Activated T-helper 17 cell treated with anti-CD3 and anti-CD28 coated beads, Interleukin-2, amount 50 U/mL, for 72 hours (primary cell): ENCODE measurements at regions not wholly inside any gene's neighbourhood (a gene's known extent, or its start where the extent isn't known, plus 50 kb on each side); places are given as distances from the start of the nearest gene placed in this dataset.

Experiments used
- ATAC-seq: fragments of 150-1000 bp; cut with Tn5 transposase; replicated peaks from 2 replicates; pipeline ENCODE4 v1.10.0; 2021; ENCODE audit warnings: mild to moderate bottlenecking, moderate library complexity
- H3K27ac Mint-ChIP-seq: one replicate; pipeline ENCODE4 v1.8.0; 2022; ENCODE audit warnings: mixed read lengths
- H3K27me3 Mint-ChIP-seq: one replicate; pipeline ENCODE4 v1.8.0; 2022; ENCODE audit warnings: mixed read lengths
- H3K36me3 Mint-ChIP-seq: one replicate; pipeline ENCODE4 v1.8.0; 2022; ENCODE audit warnings: low read depth, mild to moderate bottlenecking, mixed read lengths
- H3K4me1 Mint-ChIP-seq: one replicate; pipeline ENCODE4 v1.8.0; 2022; ENCODE audit warnings: mixed read lengths
- H3K4me3 Mint-ChIP-seq: one replicate; pipeline ENCODE4 v1.8.0; 2022; ENCODE audit warnings: mild to moderate bottlenecking, mixed read lengths
- H3K9me3 Mint-ChIP-seq: one replicate; pipeline ENCODE4 v1.8.0; 2022; ENCODE audit warnings: mixed read lengths

DNA sequence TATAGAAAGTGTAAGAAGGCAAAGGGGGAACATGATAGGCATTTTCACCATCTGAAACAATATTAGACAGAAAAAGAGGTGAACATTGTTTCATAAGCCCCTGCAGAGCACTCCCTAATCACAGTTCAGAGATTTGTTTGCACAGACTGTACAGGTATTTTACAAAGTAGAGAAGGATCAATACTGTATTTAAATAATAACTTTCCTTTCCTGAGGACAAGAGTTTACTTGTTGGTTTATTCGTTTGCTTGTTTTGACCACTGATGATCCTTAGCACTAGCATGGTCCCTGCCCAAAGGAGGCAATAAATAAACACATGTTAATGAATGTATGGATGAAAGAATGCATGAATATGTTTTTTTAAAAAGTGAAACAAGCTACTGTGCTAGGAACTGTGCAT lies 690.1 kb upstream of the COBL start:
- no peaks in the 10 kb centered on the region for H3K36me3 Mint-ChIP-seq
- H3K4me1 Mint-ChIP-seq, result no peaks in the 10 kb centered on the region
- H3K4me3 Mint-ChIP-seq, result no peak overlapping the region
- H3K9me3 Mint-ChIP-seq, result peaks cover 38% of the 10 kb centered on the region
- H3K27ac Mint-ChIP-seq, result no peak overlapping the region
- no peaks in the 10 kb centered on the region for H3K27me3 Mint-ChIP-seq
- no peak for ATAC-seq

DNA sequence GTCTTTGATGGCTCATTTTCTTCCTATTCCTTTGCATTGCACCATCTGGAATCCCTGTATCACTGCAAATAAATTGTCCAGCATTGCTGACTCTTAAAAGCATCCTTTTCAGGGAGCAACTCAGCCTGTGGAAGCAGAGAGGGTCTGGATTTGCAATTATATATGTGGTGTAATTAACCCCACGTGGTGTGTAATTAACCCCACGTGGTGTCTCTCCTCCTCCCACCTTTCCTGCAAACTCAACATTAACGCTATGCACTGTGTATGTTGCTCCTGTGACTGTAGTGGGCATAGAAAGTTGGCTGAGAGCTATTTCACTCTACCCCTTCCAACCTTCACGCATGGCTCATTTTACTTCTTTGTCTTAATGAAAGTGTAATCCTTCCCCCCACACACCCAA lies 689.0 kb upstream of the COBL start:
- Mint-ChIP-seq H3K36me3 (no peaks in the 10 kb centered on the region), H3K27ac (no peak overlapping the region), H3K9me3 (peaks cover 33% of the 10 kb centered on the region), H3K4me3 (no peak overlapping the region), H3K4me1 (no peaks in the 10 kb centered on the region), H3K27me3 (no peaks in the 10 kb centered on the region)
- ATAC-seq, result no peak

DNA sequence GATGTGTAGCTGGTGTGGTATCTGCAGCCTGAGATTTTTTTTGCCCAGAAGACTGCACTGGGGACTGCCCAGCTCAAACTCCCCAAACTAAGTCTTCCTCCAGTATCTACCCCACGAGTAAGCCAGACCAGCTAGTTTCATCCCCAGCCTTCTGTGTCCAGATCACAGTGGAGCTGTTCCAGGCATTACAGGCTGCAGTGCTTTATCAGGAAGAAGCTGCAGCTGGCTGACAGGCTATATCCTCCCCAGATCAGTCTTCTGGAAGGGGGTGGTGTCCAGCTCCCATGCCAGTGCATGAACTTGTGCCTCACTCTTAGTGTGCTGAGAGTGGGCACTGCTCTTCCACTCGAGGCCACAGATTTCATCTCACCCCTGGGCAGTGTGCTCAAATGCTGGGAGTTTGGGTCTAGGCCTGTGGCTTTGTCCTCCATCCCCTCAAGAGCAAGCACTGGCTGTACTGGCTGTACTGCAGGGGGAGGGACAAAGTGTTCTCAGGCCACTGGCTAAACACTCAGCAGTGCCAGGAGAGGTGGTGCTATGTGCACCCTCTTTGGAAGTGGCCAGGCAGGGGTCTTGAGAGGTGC lies 679.1 kb upstream of the COBL start:
- Mint-ChIP-seq H3K36me3 (no peaks in the 10 kb centered on the region), H3K27me3 (no peaks in the 10 kb centered on the region), H3K9me3 (peaks cover 20% of the 10 kb centered on the region), H3K4me3 (no peak overlapping the region), H3K27ac (no peak overlapping the region), H3K4me1 (no peaks in the 10 kb centered on the region)
- no peak for ATAC-seq

DNA sequence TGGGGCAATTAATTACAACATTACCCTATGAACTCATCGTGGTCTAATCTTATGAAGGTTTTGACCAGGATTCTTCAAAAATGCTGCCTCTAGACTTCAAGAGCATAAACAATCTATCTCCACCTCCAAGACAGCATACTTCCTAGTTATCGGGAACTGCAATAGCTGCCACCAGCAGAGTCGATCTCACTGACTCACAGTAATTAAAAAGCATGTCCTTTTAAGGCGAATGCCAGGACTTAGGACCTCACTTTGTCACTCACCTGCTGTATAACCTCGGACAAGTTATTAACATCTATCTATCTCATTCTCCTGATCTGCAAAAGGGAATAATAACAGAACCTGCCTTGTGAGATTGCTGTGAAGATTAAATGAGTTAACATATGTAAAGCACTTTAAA lies 666.0 kb upstream of the COBL start:
- Mint-ChIP-seq H3K36me3 (no peaks in the 10 kb centered on the region), H3K27me3 (no peaks in the 10 kb centered on the region), H3K27ac (no peak overlapping the region), H3K4me1 (no peaks in the 10 kb centered on the region), H3K4me3 (no peak overlapping the region), H3K9me3 (peaks cover 20% of the 10 kb centered on the region)
- ATAC-seq, result no peak

GRCh38 chr7:51980812-51981211 lies 664.2 kb upstream of the COBL start:
- no peak for ATAC-seq
- Mint-ChIP-seq H3K36me3 (no peaks in the 10 kb centered on the region), H3K27me3 (no peaks in the 10 kb centered on the region), H3K4me1 (no peaks in the 10 kb centered on the region), H3K9me3 (peaks cover 9% of the 10 kb centered on the region), H3K27ac (no peak overlapping the region), H3K4me3 (no peak overlapping the region)

DNA sequence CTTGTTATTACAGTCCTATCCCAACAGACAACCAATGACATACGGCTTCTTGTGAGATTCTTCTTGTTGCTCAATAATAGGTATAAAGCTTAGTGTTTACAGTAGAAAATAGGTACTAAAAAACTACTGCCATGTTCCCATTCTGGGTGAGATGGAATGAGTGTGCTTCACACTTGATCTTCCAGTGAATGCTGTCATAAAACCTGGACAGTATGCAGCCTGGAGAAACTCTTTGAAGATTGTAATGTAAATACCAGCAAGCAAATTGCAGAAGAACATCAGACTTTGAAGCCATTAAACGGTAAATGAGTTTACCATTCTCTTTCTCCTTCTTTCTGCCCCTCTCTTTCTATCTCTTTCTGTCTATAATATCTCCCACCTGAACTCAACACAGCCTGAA lies 663.7 kb upstream of the COBL start:
- no peak for ATAC-seq

DNA sequence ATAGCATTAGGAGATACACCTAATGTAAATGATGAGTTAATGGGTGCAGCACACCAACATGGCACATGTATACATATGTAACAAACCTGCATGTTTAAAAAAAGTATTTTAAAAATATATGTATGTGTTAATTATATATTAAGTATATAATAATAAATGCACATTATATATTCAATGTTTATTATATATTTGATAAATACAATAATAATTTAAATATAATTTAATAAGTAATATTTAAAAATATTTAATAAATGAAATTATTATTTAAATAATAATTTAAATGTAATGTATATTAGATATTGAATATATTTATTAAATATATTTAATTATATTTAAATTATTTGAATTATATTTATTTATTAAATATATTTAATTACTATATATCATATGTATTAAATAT lies 661.3 kb upstream of the COBL start:
- ATAC-seq, result no peak
- no peaks in the 10 kb centered on the region for H3K4me1 Mint-ChIP-seq

More for the DNA sequence above, 663.7 kb upstream of the COBL start:
- Mint-ChIP-seq H3K27ac (no peak overlapping the region), H3K4me3 (no peak overlapping the region), H3K4me1 (no peaks in the 10 kb centered on the region), H3K9me3 (peaks cover 9% of the 10 kb centered on the region), H3K36me3 (no peaks in the 10 kb centered on the region), H3K27me3 (no peaks in the 10 kb centered on the region)

GRCh38 chr7:51973939-51974338 lies 657.3 kb upstream of the COBL start:
- no peaks in the 10 kb centered on the region for H3K4me1 Mint-ChIP-seq
- H3K9me3 Mint-ChIP-seq, result peaks cover 10% of the 10 kb centered on the region
- H3K36me3 Mint-ChIP-seq, result no peaks in the 10 kb centered on the region
- no peak for ATAC-seq
- no peak overlapping the region for H3K27ac Mint-ChIP-seq
- no peak overlapping the region for H3K4me3 Mint-ChIP-seq
- no peaks in the 10 kb centered on the region for H3K27me3 Mint-ChIP-seq

More for the DNA sequence above, 661.3 kb upstream of the COBL start:
- Mint-ChIP-seq H3K27me3 (no peaks in the 10 kb centered on the region), H3K4me3 (no peak overlapping the region), H3K36me3 (no peaks in the 10 kb centered on the region), H3K9me3 (peaks cover 9% of the 10 kb centered on the region), H3K27ac (no peak overlapping the region)

DNA sequence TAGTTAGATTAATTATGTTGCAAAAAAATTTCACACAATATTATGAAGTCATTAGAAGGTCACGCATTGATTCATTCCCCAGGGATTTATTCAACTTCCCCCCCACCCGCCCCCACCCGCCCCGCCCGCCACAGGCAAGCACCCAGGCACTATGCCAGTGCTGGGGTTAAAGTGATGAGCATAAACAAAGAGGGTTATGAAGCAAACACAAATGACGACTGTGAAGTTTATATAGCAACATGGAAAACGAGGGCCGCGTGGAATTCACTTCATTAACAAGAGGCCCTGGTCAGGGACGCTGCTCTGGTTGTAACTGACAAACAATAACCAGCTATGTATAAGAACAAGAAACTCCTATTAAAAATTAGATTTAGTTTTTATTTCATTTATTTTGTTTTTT lies 656.5 kb upstream of the COBL start:
- Mint-ChIP-seq H3K27me3 (no peaks in the 10 kb centered on the region), H3K4me1 (no peaks in the 10 kb centered on the region), H3K9me3 (peaks cover 5% of the 10 kb centered on the region), H3K4me3 (no peak overlapping the region), H3K36me3 (no peaks in the 10 kb centered on the region), H3K27ac (no peak overlapping the region)
- no peak for ATAC-seq

DNA sequence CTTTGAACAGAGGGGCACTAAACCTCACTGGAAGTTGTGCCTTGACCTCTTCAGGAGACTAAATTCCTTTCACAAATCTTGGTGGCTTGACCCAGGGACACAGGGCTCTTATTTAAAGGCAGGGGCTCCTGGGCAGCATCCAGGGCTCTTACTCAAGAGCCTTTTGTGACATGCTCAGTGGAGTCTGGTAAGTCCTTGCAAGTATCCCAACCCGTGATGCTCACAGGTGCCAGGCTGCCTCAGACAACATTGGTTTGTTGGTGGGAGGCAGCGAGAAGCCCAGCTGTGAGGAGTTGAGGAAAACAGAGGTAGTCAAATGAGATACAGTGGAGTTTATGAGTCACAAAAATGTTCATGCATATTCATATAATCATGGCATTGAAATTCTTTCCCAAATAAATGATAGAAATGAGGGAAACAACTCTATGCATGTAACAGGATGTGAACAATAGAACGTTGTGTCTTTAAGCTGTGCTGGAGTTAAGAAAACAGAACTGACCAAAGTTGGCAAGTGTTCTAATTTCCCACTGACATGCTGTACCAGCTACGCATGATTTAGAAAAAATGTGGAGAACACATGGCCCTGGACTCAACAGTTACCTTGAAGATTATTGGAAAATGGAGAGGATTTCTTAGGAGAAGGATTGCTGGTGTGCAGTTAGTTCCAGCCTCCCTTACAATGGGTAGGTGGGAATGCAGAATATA lies 654.5 kb upstream of the COBL start:
- Mint-ChIP-seq H3K4me1 (no peaks in the 10 kb centered on the region), H3K27me3 (no peaks in the 10 kb centered on the region), H3K27ac (no peak overlapping the region), H3K4me3 (no peak overlapping the region), H3K9me3 (peaks cover 5% of the 10 kb centered on the region), H3K36me3 (no peaks in the 10 kb centered on the region)
- no peak for ATAC-seq

DNA sequence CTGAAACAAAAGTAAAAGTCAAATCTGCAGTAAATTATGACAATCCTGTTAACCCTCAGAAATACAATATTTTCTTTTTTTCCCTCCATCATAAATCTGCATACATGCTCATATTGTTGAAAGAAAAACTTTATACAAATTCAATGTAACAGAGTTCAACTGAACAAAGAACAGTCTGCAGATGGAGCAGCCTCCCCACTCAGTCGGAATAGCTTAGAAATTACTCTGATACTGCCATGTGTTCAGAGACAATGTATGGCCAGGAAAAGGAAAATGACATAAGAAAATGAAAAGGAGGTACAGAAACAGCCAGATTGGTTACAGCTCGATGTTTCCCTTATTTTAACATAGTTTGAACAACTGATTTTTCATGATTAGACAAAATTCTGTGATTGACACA lies 651.9 kb upstream of the COBL start:
- Mint-ChIP-seq H3K4me1 (no peaks in the 10 kb centered on the region), H3K27me3 (no peaks in the 10 kb centered on the region), H3K9me3 (peaks cover 5% of the 10 kb centered on the region), H3K36me3 (no peaks in the 10 kb centered on the region), H3K27ac (no peak overlapping the region), H3K4me3 (no peak overlapping the region)
- no peak for ATAC-seq

DNA sequence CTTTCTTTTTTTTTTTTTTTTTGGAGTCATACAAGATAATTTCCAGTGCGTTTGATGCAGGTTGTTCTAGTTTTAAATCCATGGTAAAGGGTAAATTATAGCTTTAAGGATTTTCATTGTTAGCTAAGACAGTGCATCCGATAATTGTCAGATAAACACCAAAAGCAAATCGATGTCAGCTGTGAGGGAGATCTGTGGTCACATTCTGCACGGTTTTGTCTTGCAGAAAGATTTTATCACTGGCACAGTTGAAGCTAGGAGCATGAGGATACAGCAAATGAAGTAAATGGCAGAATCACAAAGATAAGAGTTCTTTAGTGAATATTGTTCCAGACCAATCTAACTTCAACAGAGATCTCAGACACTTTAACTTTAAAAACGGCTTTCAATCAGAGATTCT lies 648.8 kb upstream of the COBL start:
- Mint-ChIP-seq H3K27ac (no peak overlapping the region), H3K9me3 (peaks cover 3% of the 10 kb centered on the region), H3K4me1 (no peaks in the 10 kb centered on the region), H3K4me3 (no peak overlapping the region), H3K27me3 (no peaks in the 10 kb centered on the region), H3K36me3 (no peaks in the 10 kb centered on the region)
- no peak for ATAC-seq

DNA sequence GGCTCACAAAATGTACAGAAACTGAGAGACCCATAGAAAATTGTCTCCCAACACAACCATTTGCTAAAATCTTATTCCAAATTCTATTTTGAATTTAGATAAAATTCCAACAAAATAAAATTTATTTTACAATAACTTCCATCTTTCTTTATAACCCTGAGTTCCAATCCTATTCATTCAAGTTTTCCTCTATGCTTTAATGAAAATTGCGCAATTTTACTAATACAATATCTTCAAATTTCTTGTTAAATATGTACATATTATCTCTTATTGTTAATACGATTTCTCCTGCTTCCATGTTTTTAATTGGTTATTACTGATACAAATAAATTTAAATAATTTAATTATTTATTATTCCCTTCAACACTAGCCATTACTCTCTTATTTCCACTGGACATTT lies 645.2 kb upstream of the COBL start:
- Mint-ChIP-seq H3K36me3 (no peaks in the 10 kb centered on the region), H3K4me1 (no peaks in the 10 kb centered on the region), H3K27ac (no peak overlapping the region), H3K27me3 (no peaks in the 10 kb centered on the region), H3K9me3 (peaks cover 11% of the 10 kb centered on the region), H3K4me3 (no peak overlapping the region)
- no peak for ATAC-seq

- no peak for ATAC-seq
- Mint-ChIP-seq H3K27me3 (no peaks in the 10 kb centered on the region), H3K36me3 (no peaks in the 10 kb centered on the region), H3K9me3 (peaks cover 13% of the 10 kb centered on the region), H3K27ac (no peak overlapping the region), H3K4me1 (no peaks in the 10 kb centered on the region), H3K4me3 (no peak overlapping the region)
Observed at GRCh38 chr7:51950813-51951212, 634.2 kb upstream of the COBL start.

DNA sequence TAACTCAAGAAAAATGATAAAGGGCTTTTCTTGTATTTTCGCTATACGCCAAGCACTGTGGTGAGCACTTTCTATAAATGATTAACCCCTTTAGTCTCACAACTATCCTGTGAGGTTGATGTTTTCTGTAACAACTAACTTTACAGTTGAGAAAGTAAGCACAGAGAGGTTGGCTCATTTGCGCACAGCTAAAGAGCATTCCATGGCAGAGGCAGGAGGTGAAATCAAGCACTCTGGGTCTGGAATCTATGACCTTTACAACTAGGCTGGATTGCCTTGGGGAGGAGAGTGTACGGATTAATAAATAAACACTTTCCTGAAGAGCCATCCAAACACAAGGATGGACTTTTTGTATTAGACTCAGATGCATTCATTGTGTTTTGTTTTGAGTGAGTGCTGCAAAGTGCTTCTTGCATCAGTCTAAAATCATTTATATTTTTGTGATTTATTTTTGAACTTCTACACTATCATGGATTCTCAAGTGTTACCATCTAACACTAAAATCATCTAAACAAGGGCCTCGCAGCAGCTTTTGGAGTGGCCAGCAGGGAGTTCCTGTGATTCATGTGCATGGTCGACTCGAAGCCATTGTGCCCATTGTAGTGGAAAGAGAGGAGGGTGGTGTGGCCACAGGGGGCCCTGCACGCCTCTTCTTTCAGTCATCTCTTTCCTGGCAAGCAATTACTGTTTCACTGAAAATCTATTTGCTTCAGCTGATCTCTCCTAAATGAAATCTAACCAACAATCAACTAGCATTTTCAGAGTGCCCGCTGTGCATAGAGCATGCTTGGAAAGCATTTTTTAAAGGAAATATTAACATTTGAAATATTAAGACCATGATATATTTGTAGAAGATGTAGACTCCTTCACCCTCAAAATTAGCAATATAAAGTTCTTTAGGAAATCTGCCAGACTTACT lies 633.4 kb upstream of the COBL start:
- Mint-ChIP-seq H3K27me3 (no peaks in the 10 kb centered on the region), H3K9me3 (peaks cover 12% of the 10 kb centered on the region), H3K4me3 (no peak overlapping the region), H3K27ac (no peak overlapping the region), H3K36me3 (no peaks in the 10 kb centered on the region), H3K4me1 (no peaks in the 10 kb centered on the region)
- no peak for ATAC-seq
